ENCODE measurements at regions not wholly inside any gene's neighbourhood (a gene's known extent, or its start where the extent isn't known, plus 50 kb on each side); places are given as distances from the start of the nearest gene placed in this dataset.

GRCh38 chr6:44062771-44063560 is 64.3 kb downstream of the MRPL14 start:
- in situ Hi-C loops (cut with MboI; ENCODE audit: low pct_unique_long_range_greater_than_20kb, low sequenced_read_pairs, unreplicated experiment): no loop called here
- TF ChIP-seq, protein P1, sequence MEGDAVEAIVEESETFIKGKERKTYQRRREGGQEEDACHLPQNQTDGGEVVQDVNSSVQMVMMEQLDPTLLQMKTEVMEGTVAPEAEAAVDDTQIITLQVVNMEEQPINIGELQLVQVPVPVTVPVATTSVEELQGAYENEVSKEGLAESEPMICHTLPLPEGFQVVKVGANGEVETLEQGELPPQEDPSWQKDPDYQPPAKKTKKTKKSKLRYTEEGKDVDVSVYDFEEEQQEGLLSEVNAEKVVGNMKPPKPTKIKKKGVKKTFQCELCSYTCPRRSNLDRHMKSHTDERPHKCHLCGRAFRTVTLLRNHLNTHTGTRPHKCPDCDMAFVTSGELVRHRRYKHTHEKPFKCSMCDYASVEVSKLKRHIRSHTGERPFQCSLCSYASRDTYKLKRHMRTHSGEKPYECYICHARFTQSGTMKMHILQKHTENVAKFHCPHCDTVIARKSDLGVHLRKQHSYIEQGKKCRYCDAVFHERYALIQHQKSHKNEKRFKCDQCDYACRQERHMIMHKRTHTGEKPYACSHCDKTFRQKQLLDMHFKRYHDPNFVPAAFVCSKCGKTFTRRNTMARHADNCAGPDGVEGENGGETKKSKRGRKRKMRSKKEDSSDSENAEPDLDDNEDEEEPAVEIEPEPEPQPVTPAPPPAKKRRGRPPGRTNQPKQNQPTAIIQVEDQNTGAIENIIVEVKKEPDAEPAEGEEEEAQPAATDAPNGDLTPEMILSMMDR (IDR thresholded peaks at IDR 0.05; ENCODE audit: extremely low read depth, insufficient read depth, missing control alignments): peak; percentile 72
- DNase-seq (ENCODE audit: low spot score): peak; percentile 48

DNA sequence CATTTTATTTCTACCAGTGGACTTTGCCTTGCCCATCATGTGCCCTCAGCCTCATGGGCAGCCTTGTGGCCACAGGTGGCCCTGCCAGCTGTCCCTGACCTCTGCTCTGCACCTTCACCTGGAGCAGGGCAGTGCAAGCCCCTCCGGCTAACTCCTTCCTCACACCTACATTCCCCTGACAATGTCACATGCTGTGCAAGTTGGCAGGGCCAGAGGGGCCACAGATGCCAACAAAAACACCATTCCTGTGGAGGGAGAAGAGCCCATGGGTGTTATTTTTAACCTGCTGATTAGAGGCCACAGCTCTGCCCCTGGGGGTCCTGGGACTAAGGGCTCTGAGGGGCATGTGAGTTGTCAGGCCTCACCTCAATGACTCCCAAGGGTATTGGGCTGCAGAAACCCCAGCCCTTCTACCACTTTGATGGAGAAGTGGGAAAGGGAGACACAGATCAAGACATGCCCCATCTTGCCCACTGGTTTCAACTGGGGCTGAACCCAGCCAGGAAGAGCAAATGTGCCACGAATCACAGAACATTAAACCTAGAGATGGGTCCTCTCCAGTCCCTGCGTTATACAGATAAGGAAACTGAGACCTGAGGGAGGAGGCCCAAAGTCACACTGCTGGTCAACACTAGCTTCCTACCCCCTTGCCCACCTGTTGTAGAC is 65.0 kb downstream of the MRPL14 start:
- in situ Hi-C loops (cut with MboI; ENCODE audit: low pct_unique_long_range_greater_than_20kb, low sequenced_read_pairs, unreplicated experiment): no loop called here
- no peak for DNase-seq (ENCODE audit: low spot score)

DNA sequence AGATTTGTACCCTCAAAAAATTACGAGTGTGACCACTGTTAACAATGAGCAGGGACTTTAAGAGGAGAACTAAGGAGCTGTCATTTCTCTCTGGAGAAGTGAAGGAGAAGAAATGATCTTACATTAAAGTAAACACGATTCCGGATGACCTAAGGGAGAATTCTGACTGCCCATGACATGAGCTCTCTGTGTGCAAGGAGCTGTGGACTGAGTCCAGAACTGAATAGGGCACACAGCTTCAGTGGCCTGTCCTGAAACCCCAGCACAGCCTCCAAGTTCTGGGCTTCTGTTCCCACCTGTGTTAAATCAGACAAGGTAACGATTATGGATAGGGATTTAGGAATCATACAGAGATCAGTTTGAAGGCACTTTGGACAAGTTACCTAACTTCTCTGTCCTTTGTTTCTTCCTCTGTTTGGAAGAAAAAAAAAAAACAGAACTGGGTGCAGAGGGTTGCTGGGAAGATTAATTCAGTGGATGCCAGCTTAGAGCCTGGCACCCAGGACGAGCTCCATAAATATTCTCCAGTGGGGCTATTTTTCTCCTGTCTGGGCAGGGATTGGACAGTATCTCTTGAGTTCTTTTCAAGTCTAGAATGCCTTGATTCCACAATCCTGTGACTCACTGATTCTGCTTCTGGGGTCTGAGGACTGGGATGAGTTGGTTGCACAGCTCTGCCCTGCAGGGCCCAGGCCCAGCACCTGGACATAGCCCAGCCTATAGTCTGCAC is 65.7 kb downstream of the MRPL14 start:
- in situ Hi-C loops (cut with MboI; ENCODE audit: low pct_unique_long_range_greater_than_20kb, low sequenced_read_pairs, unreplicated experiment): no loop called here
- no peak for DNase-seq (ENCODE audit: low spot score)

More for the DNA sequence above, 65.0 kb downstream of the MRPL14 start:
- TF ChIP-seq, protein P1 (IDR thresholded peaks at IDR 0.05; ENCODE audit: extremely low read depth, insufficient read depth, missing control alignments): no peak

GRCh38 chr6:44060612-44061374 is 66.5 kb downstream of the MRPL14 start:
- in situ Hi-C loops (cut with MboI; ENCODE audit: low pct_unique_long_range_greater_than_20kb, low sequenced_read_pairs, unreplicated experiment): no loop called here
- TF ChIP-seq, protein P1 (IDR thresholded peaks at IDR 0.05; ENCODE audit: extremely low read depth, insufficient read depth, missing control alignments): no peak
- DNase-seq (ENCODE audit: low spot score): no peak

More for the DNA sequence above, 65.7 kb downstream of the MRPL14 start:
- TF ChIP-seq, protein P1 (IDR thresholded peaks at IDR 0.05; ENCODE audit: extremely low read depth, insufficient read depth, missing control alignments): no peak

DNA sequence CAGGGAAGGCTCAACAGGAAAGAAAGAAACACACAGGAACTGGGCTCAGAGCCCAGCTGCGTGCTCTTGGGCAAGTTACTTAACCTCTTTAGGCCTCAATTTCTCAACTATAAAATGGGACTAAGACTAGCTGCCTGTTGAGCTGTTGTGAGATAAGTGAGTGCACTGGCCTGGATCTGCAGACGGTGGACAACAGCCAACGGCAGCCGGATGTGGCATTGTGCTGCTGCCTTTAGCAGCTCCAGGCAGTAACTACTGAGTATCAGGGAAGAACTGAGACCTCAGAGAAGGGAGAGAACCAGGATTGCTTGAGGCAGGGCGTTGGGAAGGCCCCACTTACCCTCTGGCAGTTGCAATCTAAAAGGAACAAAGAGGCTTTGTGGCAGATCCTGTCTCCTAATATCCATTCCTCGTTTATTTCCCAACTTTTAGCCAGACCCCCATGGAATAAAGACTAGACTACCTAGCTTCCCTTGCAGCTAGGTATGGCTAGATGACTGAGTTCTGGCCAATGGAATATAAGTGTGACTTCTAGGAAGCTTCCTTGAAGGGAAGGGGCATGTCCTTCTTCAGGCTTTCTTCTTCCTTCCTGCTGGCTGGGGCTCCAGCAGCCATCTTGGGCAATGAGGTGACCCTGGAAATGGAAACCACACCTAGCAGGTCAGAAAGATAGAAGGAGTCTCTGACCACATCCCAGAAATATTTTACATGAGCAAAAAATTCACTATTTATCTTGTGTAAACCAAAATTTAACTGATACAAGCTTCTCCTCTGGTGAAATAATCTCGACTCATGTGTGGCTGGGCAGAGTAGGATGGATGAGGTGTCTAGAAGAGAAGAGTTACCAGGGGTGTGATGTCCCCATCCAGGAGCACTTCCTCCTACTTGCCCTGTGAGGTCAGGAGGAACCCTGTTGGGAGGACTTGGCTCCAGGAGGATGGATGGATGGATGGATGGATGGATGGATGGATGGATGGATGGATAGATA is 67.6 kb downstream of the MRPL14 start:
- TF ChIP-seq, protein P1 (IDR thresholded peaks at IDR 0.05; ENCODE audit: extremely low read depth, insufficient read depth, missing control alignments): no peak
- in situ Hi-C loops (cut with MboI; ENCODE audit: low pct_unique_long_range_greater_than_20kb, low sequenced_read_pairs, unreplicated experiment): no loop called here
- DNase-seq (ENCODE audit: low spot score): no peak

Data from GM13977 (cell line).